GM23248 (cell line): ENCODE measurements at regions not wholly inside any gene's neighbourhood (a gene's known extent, or its start where the extent isn't known, plus 50 kb on each side); places are given as distances from the start of the nearest gene placed in this dataset.
"Not testable (repeated sequence)": the region's sequence is repeated elsewhere in the genome, so short reads cannot be mapped to it uniquely, and the experiment has no call there.

Experiments used
- EZH2 ChIP-seq: fragments of 200-600 bp; sonication (generic); IDR thresholded peaks from 2 replicates; pipeline ENCODE4 v1.6.1; 2018; ENCODE audit warnings: antibody characterized with exemption, mild to moderate bottlenecking; ENCODE audit not compliant: insufficient read depth, poor library complexity, severe bottlenecking
- EZH2phosphoT487 ChIP-seq: fragments of 200-600 bp; sonication (generic); IDR thresholded peaks from 2 replicates; pipeline ENCODE4 v1.6.1; 2018; ENCODE audit warnings: antibody characterized with exemption, moderate library complexity, mild to moderate bottlenecking, low read depth; ENCODE audit not compliant: insufficient read depth

GRCh38 chr13:71345856-71346255 is 521.1 kb downstream of the DACH1 start:
- TF ChIP-seq EZH2, EZH2phosphoT487: not testable (repeated sequence)
